SKM-1 treated with dmso at 0.1 percent for 144 hours (cell line): ENCODE measurements at regions not wholly inside any gene's neighbourhood (a gene's known extent, or its start where the extent isn't known, plus 50 kb on each side); places are given as distances from the start of the nearest gene placed in this dataset.
"Not testable (repeated sequence)": the region's sequence is repeated elsewhere in the genome, so short reads cannot be mapped to it uniquely, and the experiment has no call there.

Experiments used
- DNase-seq: peaks from one replicate; lab custom pipeline; 2025; ENCODE audit not compliant: unreplicated experiment; lab: John Stamatoyannopoulos, UW

- DNase-seq = no peak
These were observed 52.8 kb upstream of the VWDE start for GRCh38 chr7:12456506-12456905.

DNA sequence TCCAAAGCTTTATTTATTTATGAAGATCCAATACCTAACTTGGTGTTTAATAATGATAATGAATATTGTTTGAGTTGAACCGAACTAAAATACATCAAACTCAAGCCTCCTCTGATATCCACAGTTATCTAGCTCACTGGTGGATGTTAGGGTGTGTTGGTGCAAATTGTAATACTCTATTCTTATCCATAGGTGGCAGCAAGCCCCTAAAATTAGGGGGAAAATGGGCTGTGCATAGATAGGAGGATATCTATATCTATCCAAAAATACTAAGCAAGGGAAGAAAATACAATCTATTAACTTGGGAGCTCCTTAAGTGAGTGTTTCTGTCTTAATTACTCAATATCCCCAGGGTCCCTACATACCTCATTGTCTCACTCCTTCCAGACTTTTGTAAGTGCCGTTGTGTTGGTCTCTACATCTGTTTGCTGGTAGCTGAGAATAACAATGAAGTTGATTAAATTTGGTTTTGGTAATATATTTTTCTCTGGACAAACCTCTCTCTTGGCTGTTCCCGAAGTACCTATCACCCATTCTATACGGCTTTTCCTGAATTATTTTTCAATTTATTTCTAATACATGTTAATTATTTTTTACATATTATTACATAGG lies 55.0 kb upstream of the VWDE start:
- DNase-seq = peak; percentile 42

DNA sequence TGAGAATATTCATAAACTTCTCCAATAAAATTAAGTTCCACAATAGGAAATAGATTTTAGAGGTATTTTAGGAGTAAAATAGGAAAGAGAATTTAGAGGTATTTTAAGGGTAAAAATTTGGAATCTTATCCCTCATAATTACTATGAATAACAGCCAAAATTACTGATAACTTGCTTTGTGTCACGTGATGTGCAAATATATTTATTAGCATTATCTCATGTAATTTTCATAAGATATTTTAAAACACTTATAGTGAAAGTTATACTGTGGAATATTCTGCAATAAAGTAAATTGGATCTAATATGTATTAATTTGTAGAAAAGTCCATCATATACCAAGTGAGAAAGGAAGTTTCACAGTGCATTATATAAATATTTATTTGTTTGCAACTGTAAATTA lies 64.2 kb upstream of the VWDE start:
- no peak for DNase-seq

- DNase-seq = no peak
These were observed 65.9 kb upstream of the VWDE start for GRCh38 chr7:12469568-12469967.

DNA sequence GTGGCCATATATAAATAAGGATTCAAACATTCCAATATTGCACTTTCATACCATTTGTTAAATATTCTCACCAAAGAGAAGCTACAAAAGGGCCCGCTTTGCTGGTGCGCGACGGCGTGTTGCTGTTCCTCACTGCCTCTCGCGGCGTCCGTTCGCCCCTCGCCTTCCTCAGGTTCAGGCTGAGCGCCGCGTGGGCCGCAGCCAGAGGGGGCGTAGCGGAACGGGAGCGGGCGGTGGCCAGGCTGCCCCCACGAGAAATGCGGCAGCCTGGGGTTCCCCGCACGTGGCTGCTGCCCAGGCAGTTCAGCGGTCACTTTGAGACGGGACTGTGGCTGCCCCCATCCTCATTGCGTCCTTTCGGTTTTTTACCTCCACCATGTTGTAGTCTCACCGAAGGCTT lies 67.3 kb upstream of the VWDE start:
- DNase-seq = no peak

DNA sequence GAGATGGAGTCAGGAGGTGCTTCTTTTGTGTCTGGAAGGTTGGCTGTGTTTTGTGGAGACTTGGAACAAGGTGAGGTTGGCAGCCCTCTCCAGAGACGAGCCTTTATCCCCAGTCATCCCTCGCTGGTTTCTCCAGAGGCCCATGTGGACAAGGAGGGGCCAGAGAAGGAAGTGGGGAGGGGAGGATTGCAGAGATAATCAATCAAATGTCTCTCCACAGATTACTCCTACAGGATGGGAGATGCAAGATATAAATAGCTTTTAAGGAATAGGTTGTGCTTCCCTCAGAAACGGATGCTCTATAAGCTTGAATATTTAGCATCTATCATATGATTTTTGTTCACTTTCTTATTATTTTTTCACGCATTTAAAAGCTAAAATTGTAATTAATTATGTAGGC lies 70.4 kb upstream of the VWDE start:
- no peak for DNase-seq

DNA sequence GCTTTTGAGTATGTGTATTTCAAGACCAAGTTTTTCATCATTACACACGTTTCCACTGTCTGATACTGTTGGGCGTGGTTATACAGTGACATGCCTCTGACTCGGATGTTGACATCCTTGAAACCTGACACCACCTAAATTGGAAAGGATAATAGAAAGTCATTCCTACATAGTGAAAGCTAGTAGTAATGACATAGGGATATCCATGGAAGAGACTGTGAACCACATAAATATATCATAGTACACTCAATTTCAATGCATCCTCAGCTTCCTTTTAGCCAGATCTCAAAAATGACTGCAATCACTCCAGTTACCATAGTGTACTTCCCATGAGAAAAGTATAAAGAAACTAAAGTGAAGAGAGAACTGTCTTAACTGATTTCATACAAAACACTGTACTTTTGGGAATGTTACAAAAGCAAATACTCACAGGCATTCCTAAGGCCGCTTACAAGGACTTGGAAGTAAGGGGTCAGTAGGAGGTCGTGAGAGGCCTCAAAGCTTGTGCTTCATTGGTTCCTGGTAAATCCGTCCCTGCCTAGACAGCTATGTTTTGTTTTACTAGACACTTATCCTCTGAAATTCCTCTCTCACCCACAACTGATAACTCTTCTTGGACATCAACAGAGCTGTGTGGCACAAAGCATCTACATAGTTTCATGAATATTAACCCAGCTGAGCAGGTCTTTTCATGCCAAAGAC lies 71.8 kb upstream of the VWDE start:
- no peak for DNase-seq

DNA sequence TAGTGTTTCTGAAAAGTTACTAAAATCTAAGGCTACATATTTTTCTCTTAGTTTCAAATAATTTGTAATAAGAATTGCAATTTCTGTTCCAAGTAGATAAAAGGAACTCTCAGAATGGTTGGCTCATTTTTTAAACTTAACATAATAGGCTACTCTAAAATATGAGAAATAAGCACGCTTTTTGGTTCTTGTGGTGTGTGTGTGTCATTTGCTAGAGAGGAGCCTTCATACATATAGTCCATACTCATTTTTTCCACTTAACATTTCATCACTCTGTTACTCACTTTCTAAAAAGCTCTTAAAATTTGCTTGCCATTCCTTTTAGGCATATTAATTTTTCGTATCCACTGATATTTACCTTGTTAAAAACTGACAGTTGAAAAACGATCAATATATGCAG lies 74.0 kb upstream of the VWDE start:
- no peak for DNase-seq

DNA sequence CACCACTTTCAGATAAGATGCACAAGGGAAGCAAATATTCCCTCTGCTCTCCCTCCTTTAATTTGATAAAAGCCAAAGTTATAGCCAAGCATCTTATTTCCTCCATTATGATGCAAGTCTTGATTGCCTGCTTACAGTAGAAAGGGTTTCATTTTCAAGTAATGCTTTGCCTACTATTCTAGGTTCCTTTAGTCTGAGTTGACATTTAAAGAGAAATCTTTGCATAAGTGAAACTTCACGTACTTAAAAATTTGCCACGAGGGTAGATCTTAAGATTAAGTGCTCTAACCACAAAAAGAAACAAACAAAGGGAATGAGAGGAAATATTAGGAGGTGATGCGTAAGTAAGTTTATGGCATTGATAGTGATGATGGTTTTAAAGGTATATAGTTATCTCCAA lies 78.1 kb upstream of the VWDE start:
- no peak for DNase-seq

- DNase-seq = no peak
These were observed 82.2 kb upstream of the VWDE start for GRCh38 chr7:12485845-12486244.

- no peak for DNase-seq
These were observed 82.2 kb upstream of the SCIN start for GRCh38 chr7:12488341-12488740.

- peak; percentile 41 for DNase-seq
These were observed 80.3 kb upstream of the SCIN start for GRCh38 chr7:12490107-12490688.

DNA sequence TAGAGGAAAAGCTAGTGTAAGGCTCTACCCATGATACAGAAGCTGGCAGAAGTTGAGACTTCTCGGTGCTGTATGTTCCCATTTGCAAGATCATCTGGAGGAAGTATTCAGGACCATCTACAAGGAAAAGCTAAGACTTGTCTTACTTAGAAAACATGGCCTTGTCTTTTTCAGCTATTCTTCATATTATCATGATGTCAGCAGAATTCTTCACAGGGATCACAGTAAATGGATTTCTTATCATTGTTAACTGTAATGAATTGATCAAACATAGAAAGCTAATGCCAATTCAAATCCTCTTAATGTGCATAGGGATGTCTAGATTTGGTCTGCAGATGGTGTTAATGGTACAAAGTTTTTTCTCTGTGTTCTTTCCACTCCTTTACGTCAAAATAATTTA lies 79.6 kb upstream of the SCIN start:
- no peak for DNase-seq

GRCh38 chr7:12491526-12491925 lies 79.0 kb upstream of the SCIN start:
- no peak for DNase-seq

- no peak for DNase-seq
These were observed 77.1 kb upstream of the SCIN start for GRCh38 chr7:12493407-12493806.

GRCh38 chr7:12493863-12494686 lies 76.4 kb upstream of the SCIN start:
- DNase-seq = no peak

DNA sequence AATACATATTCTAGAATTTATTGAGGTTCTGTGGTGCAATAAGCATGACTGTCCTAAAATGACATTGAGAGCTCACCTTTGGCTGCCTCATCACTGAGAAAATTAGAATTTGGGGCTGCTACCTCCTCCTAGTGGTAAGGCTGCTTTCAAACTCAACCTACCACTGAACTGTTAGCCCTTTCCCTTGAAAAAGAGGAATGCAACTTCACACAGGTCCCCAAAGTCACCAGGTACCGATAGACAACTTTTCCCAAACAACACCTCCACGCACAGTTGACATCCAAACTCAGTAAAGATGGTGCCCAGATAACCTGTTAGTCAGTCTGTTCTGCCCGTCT lies 75.9 kb upstream of the SCIN start:
- no peak for DNase-seq

GRCh38 chr7:12496901-12497674 lies 73.4 kb upstream of the SCIN start:
- DNase-seq = not testable (repeated sequence)

DNA sequence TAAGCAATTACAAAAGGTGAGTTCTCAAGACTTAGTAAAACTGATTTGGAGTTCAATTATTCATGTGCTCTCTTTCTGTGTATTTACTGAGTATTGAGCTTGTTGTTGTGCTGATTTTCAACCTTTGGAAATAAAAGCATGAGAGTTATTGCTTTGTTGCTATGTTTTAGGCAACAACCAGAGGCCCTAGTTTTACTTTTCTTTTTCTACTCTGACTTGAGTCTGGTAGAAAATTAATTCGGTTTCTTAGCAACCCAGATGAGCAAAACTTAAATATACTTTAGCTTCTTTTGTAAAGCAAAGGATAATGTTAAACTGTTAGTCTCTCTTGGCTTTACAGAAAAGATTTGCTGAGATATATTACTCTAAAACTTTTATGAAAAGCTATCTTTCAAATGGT lies 66.4 kb upstream of the SCIN start:
- DNase-seq = no peak

- DNase-seq = no peak
These were observed 62.5 kb upstream of the SCIN start for GRCh38 chr7:12508005-12508404.

DNA sequence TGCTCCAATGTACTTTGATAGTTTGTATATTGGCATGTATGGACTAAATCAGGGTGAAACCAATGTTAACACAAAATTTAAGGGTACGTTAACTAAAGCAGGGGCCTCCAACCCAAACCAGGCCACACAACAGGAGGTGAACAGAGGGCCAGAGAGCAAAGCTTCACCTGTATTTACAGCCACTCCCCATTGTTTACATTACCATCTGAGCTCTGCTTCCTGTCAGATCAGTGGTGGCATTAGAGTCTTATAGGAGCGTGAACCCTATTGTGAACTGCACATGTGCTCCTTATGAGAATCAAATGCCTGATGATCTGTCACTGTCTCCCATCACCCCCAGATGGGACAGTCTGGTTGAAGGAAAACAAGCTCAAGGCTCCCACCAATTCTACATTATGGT lies 62.0 kb upstream of the SCIN start:
- no peak for DNase-seq
